ENCODE measurements at regions not wholly inside any gene's neighbourhood (a gene's known extent, or its start where the extent isn't known, plus 50 kb on each side); places are given as distances from the start of the nearest gene placed in this dataset.
A peak's percentile ranks its signal among the peaks of the same experiment; 100 is the strongest.

DNA sequence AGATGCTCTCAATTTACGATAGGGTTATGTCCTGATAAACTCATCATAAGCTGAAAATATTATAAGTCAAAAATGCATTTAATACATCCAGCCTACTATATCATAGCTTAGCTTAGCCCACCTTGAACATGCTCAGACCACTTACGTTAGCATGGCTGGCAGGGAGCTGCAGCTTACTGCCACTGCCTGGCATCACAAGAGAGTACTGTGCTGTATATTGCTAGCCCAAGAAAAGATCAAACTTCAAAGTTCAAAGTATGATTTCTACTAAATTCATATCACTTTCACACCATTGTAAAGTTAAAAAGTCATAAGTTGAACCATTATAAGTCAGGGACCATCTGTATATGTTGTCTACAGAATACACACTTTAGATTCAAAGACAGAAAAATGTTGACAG, 91.6 kb downstream of the HYCC1 start:
- Histone ChIP-seq H3K27me3 (ENCODE audit: insufficient read depth, poor library complexity, severe bottlenecking) (no peaks in the 10 kb centered on the region), H3K4me3 (replicated peaks; ENCODE audit: insufficient read depth, low read length) (no peak overlapping the region), H3K27ac (replicated peaks) (no peak overlapping the region)
- DNase-seq (ENCODE audit: low read depth in 1 of 2, low spot score in 1 of 2): no peak
- TF ChIP-seq SPI1 (IDR thresholded peaks at IDR 0.05; ENCODE audit: borderline replicate concordance, low read depth): no peak
- no peak for TF ChIP-seq POLR2AphosphoS5 (IDR thresholded peaks at IDR 0.05; ENCODE audit: low read depth)

- Histone ChIP-seq H3K27me3 (ENCODE audit: insufficient read depth, poor library complexity, severe bottlenecking) (no peaks in the 10 kb centered on the region), H3K27ac (replicated peaks) (no peak overlapping the region), H3K4me3 (replicated peaks; ENCODE audit: insufficient read depth, low read length) (no peak overlapping the region)
- TF ChIP-seq POLR2AphosphoS5 (IDR thresholded peaks at IDR 0.05; ENCODE audit: low read depth) (no peak), SPI1 (IDR thresholded peaks at IDR 0.05; ENCODE audit: borderline replicate concordance, low read depth) (peak; percentile 92), CTCF (IDR thresholded peaks at IDR 0.05; ENCODE audit: insufficient read depth, low read length) (no peak), GABPA (IDR thresholded peaks at IDR 0.05; ENCODE audit: low read depth) (no peak)
- TF ChIP-seq, protein P1, sequence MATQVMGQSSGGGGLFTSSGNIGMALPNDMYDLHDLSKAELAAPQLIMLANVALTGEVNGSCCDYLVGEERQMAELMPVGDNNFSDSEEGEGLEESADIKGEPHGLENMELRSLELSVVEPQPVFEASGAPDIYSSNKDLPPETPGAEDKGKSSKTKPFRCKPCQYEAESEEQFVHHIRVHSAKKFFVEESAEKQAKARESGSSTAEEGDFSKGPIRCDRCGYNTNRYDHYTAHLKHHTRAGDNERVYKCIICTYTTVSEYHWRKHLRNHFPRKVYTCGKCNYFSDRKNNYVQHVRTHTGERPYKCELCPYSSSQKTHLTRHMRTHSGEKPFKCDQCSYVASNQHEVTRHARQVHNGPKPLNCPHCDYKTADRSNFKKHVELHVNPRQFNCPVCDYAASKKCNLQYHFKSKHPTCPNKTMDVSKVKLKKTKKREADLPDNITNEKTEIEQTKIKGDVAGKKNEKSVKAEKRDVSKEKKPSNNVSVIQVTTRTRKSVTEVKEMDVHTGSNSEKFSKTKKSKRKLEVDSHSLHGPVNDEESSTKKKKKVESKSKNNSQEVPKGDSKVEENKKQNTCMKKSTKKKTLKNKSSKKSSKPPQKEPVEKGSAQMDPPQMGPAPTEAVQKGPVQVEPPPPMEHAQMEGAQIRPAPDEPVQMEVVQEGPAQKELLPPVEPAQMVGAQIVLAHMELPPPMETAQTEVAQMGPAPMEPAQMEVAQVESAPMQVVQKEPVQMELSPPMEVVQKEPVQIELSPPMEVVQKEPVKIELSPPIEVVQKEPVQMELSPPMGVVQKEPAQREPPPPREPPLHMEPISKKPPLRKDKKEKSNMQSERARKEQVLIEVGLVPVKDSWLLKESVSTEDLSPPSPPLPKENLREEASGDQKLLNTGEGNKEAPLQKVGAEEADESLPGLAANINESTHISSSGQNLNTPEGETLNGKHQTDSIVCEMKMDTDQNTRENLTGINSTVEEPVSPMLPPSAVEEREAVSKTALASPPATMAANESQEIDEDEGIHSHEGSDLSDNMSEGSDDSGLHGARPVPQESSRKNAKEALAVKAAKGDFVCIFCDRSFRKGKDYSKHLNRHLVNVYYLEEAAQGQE (IDR thresholded peaks at IDR 0.05; ENCODE audit: insufficient replicate concordance, low read depth): no peak
- DNase-seq (ENCODE audit: low read depth in 1 of 2, low spot score in 1 of 2): peak in 1 of 2 experiments; percentile 2
These were observed 92.4 kb downstream of the HYCC1 start for GRCh38 chr7:22921386-22922086.

DNA sequence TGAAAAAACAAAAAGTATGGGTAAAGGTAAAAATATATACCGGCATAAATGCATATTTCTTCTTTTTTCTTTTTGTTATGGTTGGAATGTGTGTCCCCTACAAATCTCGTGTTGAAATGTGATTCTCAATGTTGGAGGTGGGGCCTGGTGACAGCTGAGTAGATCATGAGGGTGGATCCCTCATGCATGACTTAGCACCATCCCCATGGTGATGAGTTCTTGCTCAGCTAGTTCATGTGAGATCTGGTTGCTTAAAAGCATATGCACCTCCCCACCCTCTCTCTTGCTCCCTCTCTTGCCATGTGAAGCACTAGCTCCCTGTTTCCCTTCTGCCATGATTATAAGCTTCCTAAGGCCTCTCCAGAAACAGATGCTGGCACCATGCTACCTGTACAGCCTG, 93.3 kb downstream of the HYCC1 start:
- no peak for DNase-seq (ENCODE audit: low read depth in 1 of 2, low spot score in 1 of 2)
- TF ChIP-seq SPI1 (IDR thresholded peaks at IDR 0.05; ENCODE audit: borderline replicate concordance, low read depth): no peak

GRCh38 chr7:22913158-22913557, 90.5 kb upstream of the TOMM7 start:
- TF ChIP-seq GABPA (IDR thresholded peaks at IDR 0.05; ENCODE audit: low read depth): no peak
- TF ChIP-seq SPI1 (IDR thresholded peaks at IDR 0.05; ENCODE audit: borderline replicate concordance, low read depth): no peak
- TF ChIP-seq, protein P1 (IDR thresholded peaks at IDR 0.05; ENCODE audit: insufficient replicate concordance, low read depth): no peak
- TF ChIP-seq POLR2AphosphoS5 (IDR thresholded peaks at IDR 0.05; ENCODE audit: low read depth): no peak
- TF ChIP-seq CTCF (IDR thresholded peaks at IDR 0.05; ENCODE audit: insufficient read depth, low read length): no peak
- no peak for DNase-seq (ENCODE audit: low read depth in 1 of 2, low spot score in 1 of 2)
- H3K4me3 ChIP-seq (replicated peaks; ENCODE audit: insufficient read depth, low read length): no peak overlapping the region

More for the DNA sequence above, 93.3 kb downstream of the HYCC1 start:
- Histone ChIP-seq H3K4me3 (replicated peaks; ENCODE audit: insufficient read depth, low read length) (no peak overlapping the region), H3K27me3 (ENCODE audit: insufficient read depth, poor library complexity, severe bottlenecking) (no peaks in the 10 kb centered on the region), H3K27ac (replicated peaks) (no peak overlapping the region)

GRCh38 chr7:22911889-22912288, 89.2 kb upstream of the TOMM7 start:
- TF ChIP-seq CTCF (IDR thresholded peaks at IDR 0.05; ENCODE audit: insufficient read depth, low read length): no peak
- no peak for TF ChIP-seq POLR2AphosphoS5 (IDR thresholded peaks at IDR 0.05; ENCODE audit: low read depth)
- no peak for TF ChIP-seq SPI1 (IDR thresholded peaks at IDR 0.05; ENCODE audit: borderline replicate concordance, low read depth)
- TF ChIP-seq GABPA (IDR thresholded peaks at IDR 0.05; ENCODE audit: low read depth): no peak
- TF ChIP-seq, protein P1 (IDR thresholded peaks at IDR 0.05; ENCODE audit: insufficient replicate concordance, low read depth): no peak
- DNase-seq (ENCODE audit: low read depth in 1 of 2, low spot score in 1 of 2): no peak
- Histone ChIP-seq H3K27ac (replicated peaks) (no peak overlapping the region), H3K27me3 (ENCODE audit: insufficient read depth, poor library complexity, severe bottlenecking) (no peaks in the 10 kb centered on the region), H3K4me3 (replicated peaks; ENCODE audit: insufficient read depth, low read length) (no peak overlapping the region)

More at GRCh38 chr7:22913158-22913557, 90.5 kb upstream of the TOMM7 start:
- no peak overlapping the region for H3K27ac ChIP-seq (replicated peaks)
- H3K27me3 ChIP-seq (ENCODE audit: insufficient read depth, poor library complexity, severe bottlenecking): no peaks in the 10 kb centered on the region

All from HL-60 (cell line).